ENCODE measurements at regions not wholly inside any gene's neighbourhood (a gene's known extent, or its start where the extent isn't known, plus 50 kb on each side); places are given as distances from the start of the nearest gene placed in this dataset.

- Histone ChIP-seq H3K4me3 (ENCODE audit: low read length) (no peak overlapping the region), H3K27me3 (ENCODE audit: low read length) (no peaks in the 10 kb centered on the region), H3F3A (ENCODE audit: low read length, unreplicated experiment) (no peaks in the 10 kb centered on the region), H4K20me1 (ENCODE audit: low read length) (no peaks in the 10 kb centered on the region), H3K9ac (ENCODE audit: low read length) (no peak overlapping the region), H3K79me2 (ENCODE audit: low read length) (no peaks in the 10 kb centered on the region), H3K27ac (ENCODE audit: low read length) (no peak overlapping the region), H3K9me2 (replicated peaks; ENCODE audit: low read length) (no peaks in the 10 kb centered on the region), H3K4me2 (ENCODE audit: low read length) (no peak overlapping the region), H2AFZ (ENCODE audit: low read length) (no peak overlapping the region), H3K36me3 (ENCODE audit: low read depth, low read length) (no peaks in the 10 kb centered on the region), H3K4me1 (ENCODE audit: insufficient read depth, low read length) (no peaks in the 10 kb centered on the region), H3K9me3 (ENCODE audit: low read length) (no peaks in the 10 kb centered on the region)
- intact Hi-C loops (cut with micrococcal nuclease), result no loop called here
- ChIA-PET POLR2A (ENCODE audit: unreplicated experiment) (no interaction called here), CTCF (no interaction called here)
- DNase-seq (no peak), ATAC-seq (no peak)
- BruUV-seq (replicated peaks), result no TSS peak
- no peak for TF ChIP-seq EZH2 (IDR thresholded peaks at IDR 0.05; ENCODE audit: low read length, unreplicated experiment)
- TF ChIP-seq CTCF (conservative IDR thresholded peaks at IDR 0.05; ENCODE audit: low read depth, low read length), result no peak
- TF ChIP-seq EZH2phosphoT487 (IDR thresholded peaks at IDR 0.05; ENCODE audit: borderline replicate concordance, low read length), result no peak
These were observed 820.3 kb upstream of the FAT3 start for GRCh38 chr11:91404344-91404743.

GRCh38 chr11:91397134-91397468 is 827.5 kb upstream of the FAT3 start:
- H3K4me1 ChIP-seq (ENCODE audit: insufficient read depth, low read length), result peaks cover 47% of the 10 kb centered on the region
- ATAC-seq, result no peak
- peak overlapping the region; percentile 86 for H3K27ac ChIP-seq (ENCODE audit: low read length)

More at GRCh38 chr11:91397134-91397468, 827.5 kb upstream of the FAT3 start:
- H3F3A ChIP-seq (ENCODE audit: low read length, unreplicated experiment), result peaks cover 11% of the 10 kb centered on the region
- no peaks in the 10 kb centered on the region for H3K27me3 ChIP-seq (ENCODE audit: low read length)
- peak overlapping the region; percentile 53 for H3K4me3 ChIP-seq (ENCODE audit: low read length)
- no peak for TF ChIP-seq EZH2phosphoT487 (IDR thresholded peaks at IDR 0.05; ENCODE audit: borderline replicate concordance, low read length)
- no peak for TF ChIP-seq EZH2 (IDR thresholded peaks at IDR 0.05; ENCODE audit: low read length, unreplicated experiment)
- TF ChIP-seq CTCF (conservative IDR thresholded peaks at IDR 0.05; ENCODE audit: low read depth, low read length), result no peak
- no peaks in the 10 kb centered on the region for H3K79me2 ChIP-seq (ENCODE audit: low read length)
- H3K9me2 ChIP-seq (replicated peaks; ENCODE audit: low read length), result no peaks in the 10 kb centered on the region
- peak overlapping the region; percentile 67 for H3K4me2 ChIP-seq (ENCODE audit: low read length)
- no TSS peak for BruUV-seq (replicated peaks)
- peak overlapping the region; percentile 63 for H2AFZ ChIP-seq (ENCODE audit: low read length)
- H3K9ac ChIP-seq (ENCODE audit: low read length), result peak overlapping the region; percentile 35
- ChIA-PET CTCF (no interaction called here), POLR2A (ENCODE audit: unreplicated experiment) (no interaction called here)
- no peak for DNase-seq
- no peaks in the 10 kb centered on the region for H4K20me1 ChIP-seq (ENCODE audit: low read length)
- H3K36me3 ChIP-seq (ENCODE audit: low read depth, low read length), result no peaks in the 10 kb centered on the region
- H3K9me3 ChIP-seq (ENCODE audit: low read length), result no peaks in the 10 kb centered on the region
- intact Hi-C loops (cut with micrococcal nuclease), result loop anchor here (5.0 to 10.0 kb wide), 2 partner anchors 95 to 232 kb away; no protein-coding TSS in a partner anchor
